Fibroblast of the aortic adventitia (primary cell): ENCODE measurements at regions not wholly inside any gene's neighbourhood (a gene's known extent, or its start where the extent isn't known, plus 50 kb on each side); places are given as distances from the start of the nearest gene placed in this dataset.

Experiments used
- DNase-seq: peaks from one replicate; pipeline ENCODE4 v3.0.0-alpha.2; 2010; ENCODE audit warnings: low read depth
- H3K4me3 ChIP-seq: 2 replicates; pipeline ENCODE4 v1.5.1; 2011; ENCODE audit warnings: low read depth, mild to moderate bottlenecking, control low read depth, low read length, moderate library complexity
- CTCF ChIP-seq: IDR thresholded peaks from 2 replicates; pipeline ENCODE4 v1.5.1; 2011; ENCODE audit warnings: mild to moderate bottlenecking, low read length, control low read depth, inconsistent platforms; ENCODE audit not compliant: insufficient read depth

- H3K4me3 ChIP-seq: no peak overlapping the region
- no peak for TF ChIP-seq CTCF
- DNase-seq: no peak
Measured at GRCh38 chr1:203935321-203935720, 73.9 kb downstream of the SNRPE start.

DNA sequence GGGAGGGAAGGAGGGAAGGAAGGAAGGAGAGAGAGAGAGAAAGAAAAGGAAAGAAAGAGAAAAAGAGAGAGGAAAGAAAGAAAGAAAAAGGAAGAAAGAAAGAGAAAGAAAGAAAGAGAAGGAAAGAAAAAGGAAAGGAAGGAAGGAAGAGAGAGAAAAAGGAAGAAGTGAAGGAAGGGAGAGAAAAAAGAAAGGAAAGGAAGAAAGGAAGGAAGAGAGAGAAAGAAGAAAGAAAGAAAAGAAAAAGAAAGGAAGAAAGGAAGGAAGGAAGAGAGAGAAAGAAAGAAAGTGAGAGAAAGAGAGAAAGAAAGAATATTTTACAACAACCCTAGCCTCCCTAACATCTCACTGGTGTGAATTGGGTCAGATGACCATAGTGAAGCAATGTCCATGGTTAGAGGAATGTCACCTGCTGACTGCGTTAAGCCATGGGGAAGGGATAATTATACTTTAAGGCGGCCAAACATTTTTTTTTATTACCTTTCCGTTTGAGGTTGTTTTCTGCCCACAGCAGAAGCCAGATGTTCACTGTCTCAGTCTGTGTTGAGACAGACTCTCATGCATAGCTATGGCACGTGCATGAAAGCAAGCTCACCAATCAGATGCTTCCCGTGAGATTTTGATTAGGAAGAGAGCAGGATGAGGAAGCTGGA lies 76.4 kb downstream of the SNRPE start:
- no peak for DNase-seq
- no peak overlapping the region for H3K4me3 ChIP-seq
- TF ChIP-seq CTCF: no peak

DNA sequence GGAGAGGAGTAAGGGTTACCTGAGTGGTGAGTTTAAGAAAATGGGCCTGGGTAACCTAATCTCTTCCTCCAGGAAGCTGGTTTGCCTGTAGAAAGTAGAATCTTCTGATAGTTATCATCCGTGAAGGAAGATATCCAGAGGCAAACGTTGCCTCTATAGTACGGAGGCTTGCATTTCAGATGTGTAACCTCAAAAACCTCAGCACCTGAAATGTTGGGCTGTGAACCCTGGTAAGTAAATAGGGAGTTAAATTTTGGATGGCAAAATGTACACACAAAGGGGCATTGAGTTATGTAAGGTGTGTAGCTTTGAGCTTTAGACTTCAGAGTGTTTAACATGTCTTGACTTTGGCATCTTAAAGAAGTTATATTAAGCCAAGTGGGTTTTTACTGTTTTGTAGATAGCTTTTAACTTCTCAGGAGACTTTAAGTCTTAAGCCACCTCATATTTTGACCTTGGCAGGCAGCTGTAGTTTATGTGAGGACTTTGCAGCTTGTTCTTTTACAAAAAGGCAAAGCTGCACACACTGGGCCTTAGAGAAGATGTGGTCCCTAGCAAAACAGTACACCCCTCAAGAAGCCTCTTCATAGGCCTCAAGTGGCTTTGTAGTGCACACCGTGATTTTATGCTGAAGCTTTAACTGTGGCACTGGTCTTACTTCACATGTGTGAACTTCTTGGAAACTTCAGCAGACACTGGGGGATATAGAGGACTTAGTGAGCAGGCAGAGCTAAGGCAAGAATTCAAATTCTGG lies 83.4 kb downstream of the SNRPE start:
- no peak overlapping the region for H3K4me3 ChIP-seq

GRCh38 chr1:203954293-203954692 lies 92.9 kb downstream of the SNRPE start:
- DNase-seq: no peak
- H3K4me3 ChIP-seq: no peak overlapping the region
- TF ChIP-seq CTCF: no peak

More for the DNA sequence above, 83.4 kb downstream of the SNRPE start:
- TF ChIP-seq CTCF: no peak
- no peak for DNase-seq

GRCh38 chr1:203954788-203955552 lies 93.6 kb downstream of the SNRPE start:
- no peak for DNase-seq
- TF ChIP-seq CTCF: no peak
- H3K4me3 ChIP-seq: no peak overlapping the region

DNA sequence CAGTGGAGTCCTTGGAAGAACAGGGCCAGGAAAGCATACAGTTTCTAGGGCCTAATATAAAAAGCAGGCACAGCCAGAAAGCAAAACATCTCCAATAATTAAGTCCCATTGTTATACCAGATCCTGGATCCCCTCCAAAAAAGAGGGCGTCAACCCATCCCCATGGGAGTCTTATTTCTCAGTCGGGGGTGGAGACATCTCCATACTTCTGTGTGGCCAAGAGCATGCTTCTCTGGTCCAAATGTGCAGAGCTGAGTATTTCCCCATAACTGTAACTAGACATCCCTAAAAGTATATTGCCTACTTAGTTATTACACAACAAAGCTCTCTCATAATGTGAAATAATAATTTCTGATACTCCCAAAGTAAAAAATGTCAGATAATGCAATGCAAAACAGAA lies 104.2 kb upstream of the SOX13 start:
- peak; percentile 81 for DNase-seq
- H3K4me3 ChIP-seq: no peak overlapping the region
- TF ChIP-seq CTCF: no peak
